Uterus (tissue), 2 donors: ENCODE measurements at regions not wholly inside any gene's neighbourhood (a gene's known extent, or its start where the extent isn't known, plus 50 kb on each side); places are given as distances from the start of the nearest gene placed in this dataset.

ENCODE experiments used
- CTCF ChIP-seq, 4 experiments: fragments of 200-600 bp in 2 of 4; fragments of 450-650 bp in 2 of 4; sonication (generic) in 2 of 4; IDR thresholded peaks; one replicate each; pipeline ENCODE4 v1.5.1; 2016 to 2019; ENCODE audit warnings: antibody characterized with exemption in 4 of 4, mild to moderate bottlenecking in 2 of 4, moderate library complexity in 1 of 4
- POLR2A ChIP-seq, 2 donors: fragments of 450-650 bp; IDR thresholded peaks; one replicate each; pipeline ENCODE4 v1.6.1; 2016; ENCODE audit warnings: antibody characterized with exemption in 2 of 2, mild to moderate bottlenecking in 1 of 2, moderate library complexity in 1 of 2

- TF ChIP-seq CTCF (IDR thresholded peaks at IDR 0.05) = no peak
- TF ChIP-seq POLR2A (IDR thresholded peaks at IDR 0.05) = no peak
Observed at GRCh38 chr3:153282355-153282754, 120.3 kb downstream of the RAP2B start.
